ENCODE measurements at regions not wholly inside any gene's neighbourhood (a gene's known extent, or its start where the extent isn't known, plus 50 kb on each side); places are given as distances from the start of the nearest gene placed in this dataset.

DNA sequence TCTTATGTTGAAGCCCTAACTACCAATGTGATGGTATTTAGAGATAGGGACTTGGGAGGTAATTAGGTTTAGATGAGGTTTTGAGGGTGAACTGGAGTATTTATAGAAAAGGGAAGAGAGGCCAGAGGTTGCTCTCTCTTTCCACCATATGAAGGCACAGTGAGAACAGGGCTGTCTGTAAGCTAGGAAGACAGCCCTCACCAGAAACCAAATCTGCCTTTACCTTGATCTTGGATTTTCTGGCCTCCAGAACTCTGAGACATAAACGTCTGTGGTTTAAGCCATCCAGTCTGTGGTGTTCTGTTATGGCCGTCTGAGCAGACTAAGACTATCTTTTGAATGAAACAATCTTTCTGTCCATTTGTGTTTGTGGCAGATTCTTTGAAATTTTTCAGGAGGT, 223.7 kb downstream of the PDHA2 start:
- H3K4me1 Mint-ChIP-seq (ENCODE audit: low read depth), result no peaks in the 10 kb centered on the region
- H3K36me3 Mint-ChIP-seq (ENCODE audit: low read depth), result no peaks in the 10 kb centered on the region
- no peak overlapping the region for H3K27ac Mint-ChIP-seq
- H3K9me3 Mint-ChIP-seq, result peaks cover 44% of the 10 kb centered on the region
- DNase-seq, result no peak
- no peaks in the 10 kb centered on the region for H3K27me3 Mint-ChIP-seq (ENCODE audit: insufficient read depth)
- TF ChIP-seq, protein P1, sequence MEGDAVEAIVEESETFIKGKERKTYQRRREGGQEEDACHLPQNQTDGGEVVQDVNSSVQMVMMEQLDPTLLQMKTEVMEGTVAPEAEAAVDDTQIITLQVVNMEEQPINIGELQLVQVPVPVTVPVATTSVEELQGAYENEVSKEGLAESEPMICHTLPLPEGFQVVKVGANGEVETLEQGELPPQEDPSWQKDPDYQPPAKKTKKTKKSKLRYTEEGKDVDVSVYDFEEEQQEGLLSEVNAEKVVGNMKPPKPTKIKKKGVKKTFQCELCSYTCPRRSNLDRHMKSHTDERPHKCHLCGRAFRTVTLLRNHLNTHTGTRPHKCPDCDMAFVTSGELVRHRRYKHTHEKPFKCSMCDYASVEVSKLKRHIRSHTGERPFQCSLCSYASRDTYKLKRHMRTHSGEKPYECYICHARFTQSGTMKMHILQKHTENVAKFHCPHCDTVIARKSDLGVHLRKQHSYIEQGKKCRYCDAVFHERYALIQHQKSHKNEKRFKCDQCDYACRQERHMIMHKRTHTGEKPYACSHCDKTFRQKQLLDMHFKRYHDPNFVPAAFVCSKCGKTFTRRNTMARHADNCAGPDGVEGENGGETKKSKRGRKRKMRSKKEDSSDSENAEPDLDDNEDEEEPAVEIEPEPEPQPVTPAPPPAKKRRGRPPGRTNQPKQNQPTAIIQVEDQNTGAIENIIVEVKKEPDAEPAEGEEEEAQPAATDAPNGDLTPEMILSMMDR (IDR thresholded peaks at IDR 0.05), result no peak
- H3K4me3 Mint-ChIP-seq, result no peak overlapping the region

DNA sequence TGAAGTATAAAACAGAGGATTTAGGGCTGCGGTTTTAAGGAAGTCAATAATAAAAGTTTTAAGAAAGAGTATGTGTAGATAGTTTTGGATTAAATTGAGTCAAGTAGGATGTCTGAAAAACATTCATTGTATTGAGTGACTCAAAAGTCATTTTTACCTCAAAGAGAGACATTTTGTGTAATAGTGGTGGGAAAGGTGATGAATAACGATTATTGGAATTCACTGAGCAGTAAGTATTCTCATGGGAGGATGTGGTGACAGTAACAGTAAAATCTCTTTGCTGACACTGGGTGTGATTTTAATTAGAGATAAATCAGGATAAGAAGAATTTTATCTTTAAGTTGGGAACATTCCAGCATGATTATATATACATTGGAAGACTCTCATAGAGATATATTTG, 233.6 kb downstream of the PDHA2 start:
- Mint-ChIP-seq H3K4me3 (no peak overlapping the region), H3K4me1 (ENCODE audit: low read depth) (no peaks in the 10 kb centered on the region), H3K9me3 (peaks cover 30% of the 10 kb centered on the region), H3K27me3 (ENCODE audit: insufficient read depth) (no peaks in the 10 kb centered on the region), H3K27ac (no peak overlapping the region), H3K36me3 (ENCODE audit: low read depth) (no peaks in the 10 kb centered on the region)
- no peak for DNase-seq
- TF ChIP-seq, protein P1 (IDR thresholded peaks at IDR 0.05), result no peak

DNA sequence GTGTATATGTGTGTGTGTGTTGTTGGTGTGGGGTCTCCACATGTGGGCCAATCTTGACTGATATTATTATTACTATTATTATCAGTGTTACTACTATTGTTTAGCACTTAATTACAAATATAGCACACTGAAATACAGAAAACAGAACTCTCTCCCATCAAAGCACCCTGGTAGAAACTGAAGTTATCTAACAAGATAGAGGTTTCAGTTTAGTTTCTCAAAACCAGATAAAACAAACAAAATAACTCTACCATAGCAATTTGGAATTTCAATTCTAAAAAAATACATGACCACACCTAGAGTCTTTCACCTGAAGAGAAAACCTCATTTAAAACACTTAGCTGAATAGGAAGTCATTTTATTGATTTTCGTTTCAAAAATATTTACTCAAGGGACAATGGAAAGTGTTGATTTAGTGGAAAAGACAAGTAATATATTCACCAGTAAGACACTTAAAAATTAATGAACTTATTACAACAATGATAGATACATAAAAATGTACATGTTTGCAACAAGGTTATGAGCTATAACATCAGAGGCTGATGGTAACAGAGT, 252.3 kb downstream of the PDHA2 start:
- H3K36me3 Mint-ChIP-seq (ENCODE audit: low read depth), result no peaks in the 10 kb centered on the region; the same call in 1 of the 2 replicates
- H3K4me1 Mint-ChIP-seq (ENCODE audit: low read depth), result no peaks in the 10 kb centered on the region
- TF ChIP-seq, protein P1 (IDR thresholded peaks at IDR 0.05), result no peak

DNA sequence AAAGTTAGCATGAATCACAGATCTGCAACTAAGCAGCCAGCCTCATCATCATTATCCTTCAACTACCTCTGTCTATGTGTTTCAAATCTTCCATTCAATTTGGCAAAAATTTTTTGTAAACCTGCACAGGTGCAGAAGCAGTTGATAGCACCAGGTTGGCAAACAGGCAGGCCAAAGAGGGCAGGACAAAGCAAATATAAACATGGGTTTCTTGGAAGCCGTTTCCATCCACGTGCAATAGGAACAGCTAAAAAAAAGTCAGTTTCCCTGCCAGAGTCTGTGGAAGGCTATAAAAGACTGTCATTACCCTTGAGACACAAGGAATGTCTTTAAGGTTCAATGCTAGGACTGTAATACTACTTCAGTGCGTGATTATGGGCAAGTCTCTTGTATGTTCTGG, 253.2 kb downstream of the PDHA2 start:
- Mint-ChIP-seq H3K36me3 (ENCODE audit: low read depth) (no peaks in the 10 kb centered on the region), H3K4me3 (no peak overlapping the region), H3K4me1 (ENCODE audit: low read depth) (no peaks in the 10 kb centered on the region), H3K27me3 (ENCODE audit: insufficient read depth) (no peaks in the 10 kb centered on the region), H3K27ac (no peak overlapping the region), H3K9me3 (peaks cover 29% of the 10 kb centered on the region)
- TF ChIP-seq, protein P1 (IDR thresholded peaks at IDR 0.05), result no peak
- no peak for DNase-seq

More for the DNA sequence above, 252.3 kb downstream of the PDHA2 start:
- Mint-ChIP-seq H3K9me3 (peaks cover 34% of the 10 kb centered on the region), H3K27me3 (ENCODE audit: insufficient read depth) (no peaks in the 10 kb centered on the region), H3K27ac (no peak overlapping the region), H3K4me3 (no peak overlapping the region)
- no peak for DNase-seq

DNA sequence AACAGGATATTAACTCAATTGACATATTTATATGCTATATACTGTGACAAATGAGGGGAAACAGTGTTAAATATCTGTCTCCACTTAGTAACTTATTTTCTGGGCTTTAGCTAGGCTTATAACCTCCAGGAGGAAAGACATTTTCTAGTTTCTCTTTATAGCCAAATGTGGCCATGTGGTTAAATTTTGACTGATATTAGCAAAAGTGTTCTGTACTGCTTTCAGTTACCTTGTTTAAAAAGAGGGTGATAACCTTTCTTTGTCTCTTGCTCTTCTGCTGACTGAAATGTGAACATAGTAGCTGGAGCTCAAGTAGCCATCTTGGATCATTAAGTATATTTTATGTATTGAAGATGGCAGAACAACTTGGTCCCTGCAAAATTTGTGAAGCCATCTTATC, 253.7 kb downstream of the PDHA2 start:
- DNase-seq, result no peak
- Mint-ChIP-seq H3K9me3 (peaks cover 28% of the 10 kb centered on the region), H3K27me3 (ENCODE audit: insufficient read depth) (no peaks in the 10 kb centered on the region), H3K4me3 (no peak overlapping the region), H3K36me3 (ENCODE audit: low read depth) (no peaks in the 10 kb centered on the region), H3K4me1 (ENCODE audit: low read depth) (no peaks in the 10 kb centered on the region), H3K27ac (no peak overlapping the region)
- TF ChIP-seq, protein P1 (IDR thresholded peaks at IDR 0.05), result no peak

DNA sequence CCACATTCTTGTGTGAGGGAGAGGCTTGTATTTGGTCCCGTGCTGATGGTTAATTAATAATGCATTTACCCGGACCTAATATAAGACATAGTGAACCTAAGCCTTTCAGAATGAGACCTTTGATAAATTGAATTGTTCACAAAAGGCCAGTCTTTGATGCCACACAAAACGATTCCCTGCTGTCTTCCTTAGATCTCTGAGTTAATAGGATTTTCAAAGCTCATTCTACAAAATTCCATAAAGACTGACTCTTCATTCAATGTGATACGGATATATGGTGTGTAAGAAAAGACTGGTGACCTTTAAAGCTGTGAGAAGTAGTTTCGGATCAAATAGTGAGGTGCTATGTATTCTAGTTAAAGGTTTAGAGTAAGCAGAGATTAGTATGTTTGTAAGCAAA, 254.3 kb downstream of the PDHA2 start:
- Mint-ChIP-seq H3K27me3 (ENCODE audit: insufficient read depth) (no peaks in the 10 kb centered on the region), H3K4me1 (ENCODE audit: low read depth) (no peaks in the 10 kb centered on the region), H3K4me3 (no peak overlapping the region), H3K27ac (no peak overlapping the region), H3K36me3 (ENCODE audit: low read depth) (no peaks in the 10 kb centered on the region), H3K9me3 (peaks cover 22% of the 10 kb centered on the region)
- TF ChIP-seq, protein P1 (IDR thresholded peaks at IDR 0.05), result no peak
- no peak for DNase-seq
